Endothelial cell of umbilical vein (primary cell): ENCODE measurements at regions not wholly inside any gene's neighbourhood (a gene's known extent, or its start where the extent isn't known, plus 50 kb on each side); places are given as distances from the start of the nearest gene placed in this dataset.

Experiments used
- BruUV-seq: library from RNA; stranded (reverse); fragments of 400-500 nt; replicated peaks from 2 replicates; lab custom pipeline; 2021; lab: Mats Ljungman, UMichigan
- CTCF ChIA-PET: fragments of 300-600, 350-600 bp; sonication (Branson Sonifier 250); formaldehyde crosslinking; loops from one replicate; lab custom pipeline; 2021; ENCODE audit warnings: antibody characterized with exemption, inconsistent platforms; lab: Charles Lee
- POLR2A ChIA-PET: fragments of 300-600, 350-600 bp; sonication (Branson Sonifier 250); formaldehyde crosslinking; loops from one replicate; lab custom pipeline; 2021; ENCODE audit warnings: antibody characterized with exemption, inconsistent platforms; lab: Charles Lee
- DNase-seq: peaks from one replicate; pipeline ENCODE4 v3.0.0-alpha.2; 2011; ENCODE audit warnings: low read depth, low spot score
- FAIRE-seq: peaks from 2 replicates; lab custom pipeline; 2011; peaks lifted over from hg19 to GRCh38; lab: Jason Lieb, UNC
- H2AFZ ChIP-seq: 2 replicates; pipeline ENCODE4 v1.6.0; 2012; ENCODE audit warnings: low read depth, low read length, control low read depth, inconsistent platforms
- H3K27ac ChIP-seq: 2 replicates; pipeline ENCODE4 v1.5.1; 2011; ENCODE audit warnings: low read depth, mild to moderate bottlenecking, control low read depth, low read length, moderate library complexity; ENCODE audit not compliant: insufficient read depth
- H3K27me3 ChIP-seq, 2 experiments: 2 replicates each; pipeline versions ENCODE4 v1.6.0 to v1.6.1; 2011; ENCODE audit warnings: low read length in 2 of 2, mixed read lengths in 1 of 2; ENCODE audit not compliant: control insufficient read depth in 2 of 2, insufficient read depth in 2 of 2
- H3K36me3 ChIP-seq, 2 experiments: 2 replicates in 1 of 2; 3 replicates in 1 of 2; pipeline ENCODE4 v1.5.1; 2011; ENCODE audit warnings: low read length in 2 of 2, mild to moderate bottlenecking in 1 of 2, moderate library complexity in 1 of 2; ENCODE audit not compliant: control insufficient read depth in 2 of 2, insufficient read depth in 2 of 2; ENCODE audit errors: extremely low read depth in 1 of 2
- H3K4me1 ChIP-seq: 3 replicates; pipeline ENCODE4 v1.5.1; 2011; ENCODE audit warnings: mild to moderate bottlenecking, low read length; ENCODE audit not compliant: control insufficient read depth, insufficient read depth; ENCODE audit errors: extremely low read depth
- H3K4me2 ChIP-seq: 2 replicates; pipeline ENCODE4 v1.6.1; 2011; ENCODE audit warnings: low read length, control low read depth, mixed read lengths; ENCODE audit not compliant: insufficient read depth
- H3K4me3 ChIP-seq, 3 experiments: fragments of 200-600 bp in 1 of 3; sonication (generic), shearing (Covaris generic) in 1 of 3; replicated peaks in 1 of 3; 2 replicates each; pipeline ENCODE4 v1.5.1; 2011 to 2016; ENCODE audit warnings: control low read depth in 3 of 3, low read length in 3 of 3, mild to moderate bottlenecking in 2 of 3, inconsistent platforms in 1 of 3, low read depth in 1 of 3, moderate library complexity in 1 of 3; ENCODE audit not compliant: insufficient read depth in 1 of 3
- H3K79me2 ChIP-seq: 2 replicates; pipeline ENCODE4 v1.6.0; 2012; ENCODE audit warnings: low read length, inconsistent platforms; ENCODE audit not compliant: control insufficient read depth, insufficient read depth
- H3K9ac ChIP-seq: replicated peaks from 2 replicates; pipeline ENCODE3; 2011; ENCODE audit warnings: low read length, control low read depth; ENCODE audit not compliant: insufficient read depth; ENCODE audit errors: extremely low read depth
- H3K9me1 ChIP-seq: replicated peaks from 3 replicates; pipeline ENCODE4 v1.6.0; 2011; ENCODE audit warnings: mild to moderate bottlenecking, low read length; ENCODE audit not compliant: control insufficient read depth, insufficient read depth; ENCODE audit errors: extremely low read depth
- H3K9me3 ChIP-seq: replicated peaks from 2 replicates; pipeline ENCODE4 v1.5.1; 2012; ENCODE audit warnings: low read length, inconsistent platforms; ENCODE audit not compliant: control insufficient read depth, insufficient read depth
- H4K20me1 ChIP-seq: replicated peaks from 2 replicates; pipeline ENCODE3; 2011; ENCODE audit warnings: mild to moderate bottlenecking, low read length; ENCODE audit not compliant: control insufficient read depth, insufficient read depth; ENCODE audit errors: extremely low read depth
- EZH2 ChIP-seq: IDR thresholded peaks from 2 replicates; pipeline ENCODE4 v1.6.1; 2012; ENCODE audit warnings: borderline replicate concordance, low read depth, mild to moderate bottlenecking, moderate library complexity, low read length, inconsistent platforms; ENCODE audit not compliant: severe bottlenecking
- FOS ChIP-seq: IDR thresholded peaks from 2 replicates; pipeline ENCODE4 v1.6.1; 2011; ENCODE audit warnings: mild to moderate bottlenecking, low read length, moderate library complexity, borderline replicate concordance; ENCODE audit not compliant: insufficient read depth
- GATA2 ChIP-seq: IDR thresholded peaks from 2 replicates; pipeline ENCODE4 v1.7.0; 2011; ENCODE audit warnings: low read depth, mild to moderate bottlenecking, moderate library complexity, mixed read lengths, low read length; ENCODE audit not compliant: insufficient read length, insufficient read depth
- JUN ChIP-seq: IDR thresholded peaks from 2 replicates; pipeline ENCODE4 v1.6.1; 2011; ENCODE audit warnings: borderline replicate concordance, low read depth; ENCODE audit not compliant: insufficient read length, insufficient read depth
- MYC ChIP-seq: IDR thresholded peaks from one replicate; pipeline ENCODE4 v1.6.1; 2011; ENCODE audit warnings: mild to moderate bottlenecking, low read depth, low read length
- POLR2A ChIP-seq: IDR thresholded peaks from 2 replicates; pipeline ENCODE4 v1.6.1; 2012; ENCODE audit warnings: low read depth, mild to moderate bottlenecking, control low read depth, low read length
- POLR2AphosphoS5 ChIP-seq: IDR thresholded peaks from 2 replicates; pipeline ENCODE4 v1.6.1; 2012; ENCODE audit warnings: low read depth, mild to moderate bottlenecking, control low read depth, low read length, moderate library complexity; ENCODE audit not compliant: insufficient read depth
- dilution Hi-C: fragments of 300-500 bp; cut with MboI; formaldehyde crosslinking; loops from one replicate; pipeline ENCODE4 v1.15.0; 2019; ENCODE audit warnings: low sequenced_read_pairs; ENCODE audit not compliant: extremely low pct_ligation_motif_present
- intact Hi-C: fragments of 100-400 bp; cut with micrococcal nuclease; formaldehyde crosslinking; loops from one replicate; pipeline ENCODE4 v1.10.0; 2022
- TF ChIP-seq, protein P1 (sequence below): IDR thresholded peaks from 2 replicates; pipeline ENCODE4 v1.6.1; 2011; ENCODE audit not compliant: insufficient read depth, insufficient read length
- TF ChIP-seq, protein P2 (sequence below), 2 donors: IDR thresholded peaks; 1 replicate in 1 of 2; 2 replicates in 1 of 2; pipeline ENCODE4 v1.5.1; 2011; ENCODE audit warnings: low read length in 2 of 2, mild to moderate bottlenecking in 2 of 2, moderate library complexity in 2 of 2, control low read depth in 1 of 2, inconsistent platforms in 1 of 2, low read depth in 1 of 2; ENCODE audit not compliant: insufficient read depth in 1 of 2; ENCODE audit errors: extremely low read depth in 1 of 2

DNA sequence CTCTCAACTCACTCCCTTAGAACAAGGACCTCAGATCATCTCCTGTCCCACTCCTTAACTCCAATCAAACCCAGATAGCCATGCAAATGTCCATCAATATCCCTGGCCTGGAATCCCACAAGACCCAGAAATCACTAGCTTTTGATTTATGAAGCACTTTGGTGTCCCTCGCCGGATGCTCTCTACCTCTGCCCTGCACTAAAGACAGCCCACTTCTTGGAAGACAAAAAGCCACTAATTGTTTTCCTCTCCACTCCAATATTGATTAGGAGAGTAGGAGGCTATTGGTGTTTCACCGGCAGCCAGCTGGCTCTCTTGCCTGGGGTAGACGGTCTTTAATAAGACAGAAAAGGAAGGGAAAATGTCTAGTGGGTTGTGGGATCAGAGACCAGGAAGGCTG, 221.2 kb downstream of the BUD13 start:
- dilution Hi-C loops (no loop called here), intact Hi-C loops (no loop called here)
- Histone ChIP-seq H3K4me1 (no peaks in the 10 kb centered on the region), H2AFZ (no peak overlapping the region), H3K36me3 (no peaks in the 10 kb centered on the region), H4K20me1 (no peaks in the 10 kb centered on the region), H3K79me2 (no peaks in the 10 kb centered on the region), H3K4me3 (no peak overlapping the region), H3K4me2 (no peak overlapping the region), H3K9ac (no peak overlapping the region), H3K27ac (no peak overlapping the region), H3K9me1 (no peaks in the 10 kb centered on the region), H3K27me3 (peaks cover 0 to under 1% of the 10 kb centered on the region in 2 experiments), H3K9me3 (no peaks in the 10 kb centered on the region)
- FAIRE-seq = no peak
- DNase-seq = no peak
- POLR2A ChIA-PET = no interaction called here
- TF ChIP-seq, protein P1, sequence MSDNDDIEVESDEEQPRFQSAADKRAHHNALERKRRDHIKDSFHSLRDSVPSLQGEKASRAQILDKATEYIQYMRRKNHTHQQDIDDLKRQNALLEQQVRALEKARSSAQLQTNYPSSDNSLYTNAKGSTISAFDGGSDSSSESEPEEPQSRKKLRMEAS = no peak
- TF ChIP-seq, protein P2, sequence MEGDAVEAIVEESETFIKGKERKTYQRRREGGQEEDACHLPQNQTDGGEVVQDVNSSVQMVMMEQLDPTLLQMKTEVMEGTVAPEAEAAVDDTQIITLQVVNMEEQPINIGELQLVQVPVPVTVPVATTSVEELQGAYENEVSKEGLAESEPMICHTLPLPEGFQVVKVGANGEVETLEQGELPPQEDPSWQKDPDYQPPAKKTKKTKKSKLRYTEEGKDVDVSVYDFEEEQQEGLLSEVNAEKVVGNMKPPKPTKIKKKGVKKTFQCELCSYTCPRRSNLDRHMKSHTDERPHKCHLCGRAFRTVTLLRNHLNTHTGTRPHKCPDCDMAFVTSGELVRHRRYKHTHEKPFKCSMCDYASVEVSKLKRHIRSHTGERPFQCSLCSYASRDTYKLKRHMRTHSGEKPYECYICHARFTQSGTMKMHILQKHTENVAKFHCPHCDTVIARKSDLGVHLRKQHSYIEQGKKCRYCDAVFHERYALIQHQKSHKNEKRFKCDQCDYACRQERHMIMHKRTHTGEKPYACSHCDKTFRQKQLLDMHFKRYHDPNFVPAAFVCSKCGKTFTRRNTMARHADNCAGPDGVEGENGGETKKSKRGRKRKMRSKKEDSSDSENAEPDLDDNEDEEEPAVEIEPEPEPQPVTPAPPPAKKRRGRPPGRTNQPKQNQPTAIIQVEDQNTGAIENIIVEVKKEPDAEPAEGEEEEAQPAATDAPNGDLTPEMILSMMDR (IDR thresholded peaks at IDR 0.05; ENCODE audit: extremely low read depth in 1 of 2, insufficient read depth in 1 of 2, low read depth in 1 of 2, low read length in 2 of 2) = no peak
- no peak for TF ChIP-seq GATA2
- no peak for TF ChIP-seq FOS
- no peak for TF ChIP-seq JUN
- no peak for TF ChIP-seq EZH2
- TF ChIP-seq MYC = no peak
- TF ChIP-seq POLR2AphosphoS5 = no peak
- TF ChIP-seq POLR2A = no peak
- no TSS peak for BruUV-seq
- CTCF ChIA-PET = no interaction called here
